Thoracic aorta (tissue), 2 donors: ENCODE measurements at regions not wholly inside any gene's neighbourhood (a gene's known extent, or its start where the extent isn't known, plus 50 kb on each side); places are given as distances from the start of the nearest gene placed in this dataset.

Experiments used
- ATAC-seq: fragments of 150-250 bp; one replicate; pipeline ENCODE4 v1.8.0; 2017; ENCODE audit warnings: low read depth; ENCODE audit not compliant: insufficient number of reproducible peaks, low FRiP score
- DNase-seq: peaks from one replicate; pipeline ENCODE4 v3.0.0-alpha.2; 2020; ENCODE audit warnings: low spot score
- H3K27ac ChIP-seq, 2 donors: fragments of 200-600 bp; sonication (generic); 1 replicate in 1 of 2; 2 replicates in 1 of 2; pipeline ENCODE4 v1.5.1; 2016; ENCODE audit warnings: mild to moderate bottlenecking in 2 of 2, moderate library complexity in 2 of 2
- H3K27me3 ChIP-seq: fragments of 200-600 bp; sonication (generic); replicated peaks from 2 replicates; pipeline ENCODE4 v1.6.0; 2016; ENCODE audit warnings: mild to moderate bottlenecking; ENCODE audit not compliant: insufficient read depth
- H3K36me3 ChIP-seq: fragments of 200-600 bp; sonication (generic); one replicate; pipeline ENCODE4 v1.5.1; 2016
- H3K4me1 ChIP-seq, 2 donors: fragments of 200-600 bp; sonication (generic); 1 replicate in 1 of 2; 2 replicates in 1 of 2; pipeline versions ENCODE4 v1.5.1 to v1.6.0; 2016; ENCODE audit warnings: low read depth in 2 of 2, mild to moderate bottlenecking in 1 of 2; ENCODE audit not compliant: control insufficient read depth in 1 of 2
- H3K4me3 ChIP-seq: fragments of 200-600 bp; sonication (generic); 2 replicates; pipeline ENCODE4 v1.5.1; 2016; ENCODE audit warnings: mild to moderate bottlenecking
- H3K9me3 ChIP-seq: fragments of 200-600 bp; sonication (generic); 2 replicates; pipeline ENCODE4 v1.5.1; 2016
- TF ChIP-seq, protein P1 (sequence below): fragments of 200-600 bp; sonication (generic); IDR thresholded peaks from one replicate; pipeline ENCODE4 v1.5.1; 2019; ENCODE audit warnings: antibody characterized with exemption

DNA sequence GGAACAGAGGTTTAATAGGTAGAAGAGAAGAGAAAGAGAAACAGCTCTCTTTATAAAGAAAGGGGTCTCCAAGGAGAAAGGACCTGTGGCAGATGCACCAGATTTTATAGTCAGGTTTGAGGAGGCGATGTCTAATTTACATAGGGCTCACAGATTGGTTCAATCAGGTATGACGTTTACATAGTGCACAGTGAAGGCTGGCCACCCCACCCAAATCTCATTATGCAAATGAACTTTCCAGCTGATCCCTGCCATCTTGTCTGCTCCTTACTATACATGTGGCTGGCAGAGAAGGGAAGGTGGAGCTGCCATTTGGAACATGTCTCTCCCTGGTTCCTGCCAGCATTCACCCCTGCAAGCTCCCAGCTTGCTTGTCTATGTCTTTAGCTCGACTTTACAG lies 557.8 kb downstream of the SUCLG1 start:
- DNase-seq (no peak), ATAC-seq (no peak)
- H3K27me3 ChIP-seq, result no peaks in the 10 kb centered on the region
- no peaks in the 10 kb centered on the region for H3K36me3 ChIP-seq
- H3K9me3 ChIP-seq, result no peaks in the 10 kb centered on the region
- no peak overlapping the region for H3K4me3 ChIP-seq
- no peak overlapping the region for H3K27ac ChIP-seq
- no peaks in the 10 kb centered on the region for H3K4me1 ChIP-seq
- TF ChIP-seq, protein P1, sequence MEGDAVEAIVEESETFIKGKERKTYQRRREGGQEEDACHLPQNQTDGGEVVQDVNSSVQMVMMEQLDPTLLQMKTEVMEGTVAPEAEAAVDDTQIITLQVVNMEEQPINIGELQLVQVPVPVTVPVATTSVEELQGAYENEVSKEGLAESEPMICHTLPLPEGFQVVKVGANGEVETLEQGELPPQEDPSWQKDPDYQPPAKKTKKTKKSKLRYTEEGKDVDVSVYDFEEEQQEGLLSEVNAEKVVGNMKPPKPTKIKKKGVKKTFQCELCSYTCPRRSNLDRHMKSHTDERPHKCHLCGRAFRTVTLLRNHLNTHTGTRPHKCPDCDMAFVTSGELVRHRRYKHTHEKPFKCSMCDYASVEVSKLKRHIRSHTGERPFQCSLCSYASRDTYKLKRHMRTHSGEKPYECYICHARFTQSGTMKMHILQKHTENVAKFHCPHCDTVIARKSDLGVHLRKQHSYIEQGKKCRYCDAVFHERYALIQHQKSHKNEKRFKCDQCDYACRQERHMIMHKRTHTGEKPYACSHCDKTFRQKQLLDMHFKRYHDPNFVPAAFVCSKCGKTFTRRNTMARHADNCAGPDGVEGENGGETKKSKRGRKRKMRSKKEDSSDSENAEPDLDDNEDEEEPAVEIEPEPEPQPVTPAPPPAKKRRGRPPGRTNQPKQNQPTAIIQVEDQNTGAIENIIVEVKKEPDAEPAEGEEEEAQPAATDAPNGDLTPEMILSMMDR, result no peak

DNA sequence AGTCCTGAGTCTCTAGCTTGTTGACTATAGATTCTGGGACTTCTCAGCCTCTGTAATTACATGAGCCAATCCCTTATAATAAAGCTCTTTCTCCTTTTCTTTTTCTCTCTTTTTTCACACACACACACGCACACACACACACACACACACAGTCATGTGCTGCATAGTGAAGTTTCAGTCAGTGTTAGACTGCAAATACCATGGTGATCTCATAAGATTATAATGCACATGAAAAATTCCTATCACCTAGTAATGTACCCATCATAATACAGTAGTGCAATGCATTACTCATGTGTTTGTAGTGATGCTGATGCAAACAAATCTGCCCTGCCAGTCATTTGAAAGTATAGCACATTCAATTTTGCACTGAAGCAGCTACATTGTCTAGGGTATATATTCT lies 558.2 kb downstream of the SUCLG1 start:
- TF ChIP-seq, protein P1, result no peak
- DNase-seq (no peak), ATAC-seq (no peak)
- Histone ChIP-seq H3K27ac (no peak overlapping the region), H3K4me1 (no peaks in the 10 kb centered on the region), H3K4me3 (no peak overlapping the region), H3K36me3 (no peaks in the 10 kb centered on the region), H3K27me3 (no peaks in the 10 kb centered on the region), H3K9me3 (no peaks in the 10 kb centered on the region)

DNA sequence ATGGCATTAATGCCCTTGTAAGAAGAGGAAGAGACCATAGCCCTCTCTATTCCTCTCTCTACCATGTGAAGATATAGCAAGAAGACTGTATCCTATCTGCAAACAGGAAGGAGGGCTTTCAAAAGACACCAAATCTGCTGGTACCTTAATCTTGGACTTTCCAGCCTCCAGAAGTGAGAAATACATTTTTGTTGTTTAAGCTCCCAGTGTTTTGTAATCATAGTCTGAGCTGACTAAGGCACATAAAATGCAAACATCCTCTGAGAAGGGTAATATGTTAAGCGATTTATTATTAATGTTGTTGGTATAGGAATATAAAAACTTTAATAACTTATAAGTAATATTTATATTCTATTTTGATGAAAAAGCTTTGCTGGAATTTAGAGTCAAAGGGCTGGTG lies 559.8 kb downstream of the SUCLG1 start:
- H3K9me3 ChIP-seq, result no peaks in the 10 kb centered on the region
- no peak overlapping the region for H3K4me3 ChIP-seq
- no peaks in the 10 kb centered on the region for H3K27me3 ChIP-seq
- ATAC-seq, result no peak
- no peaks in the 10 kb centered on the region for H3K36me3 ChIP-seq
- TF ChIP-seq, protein P1, result no peak
- no peaks in the 10 kb centered on the region for H3K4me1 ChIP-seq
- no peak overlapping the region for H3K27ac ChIP-seq
- DNase-seq, result no peak

DNA sequence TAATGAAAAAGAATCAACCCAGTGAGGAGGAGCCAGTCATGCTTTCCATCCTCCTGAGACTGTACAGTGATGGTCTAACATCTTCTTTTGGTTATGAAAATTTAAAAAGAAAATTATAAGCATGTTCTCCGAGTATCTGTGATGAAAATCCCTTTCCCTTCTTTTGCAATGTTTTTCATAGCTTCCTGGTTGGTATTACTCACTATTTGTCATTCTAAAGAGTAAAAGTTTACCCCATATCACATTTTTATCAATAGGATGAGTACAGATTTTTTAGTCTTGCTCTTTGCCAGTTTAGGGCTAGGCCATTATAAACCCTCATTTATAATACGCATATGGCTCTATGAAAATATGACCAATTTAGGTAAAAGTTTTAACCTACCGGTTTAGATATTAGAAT lies 564.1 kb downstream of the SUCLG1 start:
- Histone ChIP-seq H3K27ac (no peak overlapping the region), H3K9me3 (no peaks in the 10 kb centered on the region), H3K4me3 (no peak overlapping the region), H3K4me1 (no peaks in the 10 kb centered on the region), H3K27me3 (no peaks in the 10 kb centered on the region), H3K36me3 (no peaks in the 10 kb centered on the region)
- TF ChIP-seq, protein P1, result no peak
- no peak for DNase-seq
- ATAC-seq, result no peak

DNA sequence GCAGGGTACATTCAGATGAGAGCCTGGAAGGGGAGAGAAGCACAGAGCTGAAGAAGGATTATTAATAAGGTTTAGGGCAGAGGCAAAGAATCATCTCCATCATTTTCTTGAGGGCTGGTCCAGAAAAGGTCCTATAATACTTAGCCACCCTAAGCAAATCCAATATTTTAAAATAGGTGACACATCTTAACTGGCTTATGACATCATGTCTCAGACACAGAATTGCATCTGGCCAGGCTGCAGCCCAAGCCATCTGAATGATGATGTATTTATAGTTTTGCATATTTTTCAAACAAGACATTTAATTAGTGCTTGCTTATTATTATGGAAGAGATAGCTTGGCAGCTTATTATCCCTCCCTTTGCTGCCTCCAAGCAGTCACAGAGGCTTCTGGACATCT lies 571.3 kb downstream of the SUCLG1 start:
- H3K4me1 ChIP-seq, result no peaks in the 10 kb centered on the region
- no peaks in the 10 kb centered on the region for H3K9me3 ChIP-seq
- H3K4me3 ChIP-seq, result no peak overlapping the region
- DNase-seq (no peak), ATAC-seq (no peak)
- TF ChIP-seq, protein P1, result no peak
- H3K36me3 ChIP-seq, result no peaks in the 10 kb centered on the region
- H3K27me3 ChIP-seq, result no peaks in the 10 kb centered on the region
- H3K27ac ChIP-seq, result no peak overlapping the region
